ENCODE measurements at regions not wholly inside any gene's neighbourhood (a gene's known extent, or its start where the extent isn't known, plus 50 kb on each side); places are given as distances from the start of the nearest gene placed in this dataset.

DNA sequence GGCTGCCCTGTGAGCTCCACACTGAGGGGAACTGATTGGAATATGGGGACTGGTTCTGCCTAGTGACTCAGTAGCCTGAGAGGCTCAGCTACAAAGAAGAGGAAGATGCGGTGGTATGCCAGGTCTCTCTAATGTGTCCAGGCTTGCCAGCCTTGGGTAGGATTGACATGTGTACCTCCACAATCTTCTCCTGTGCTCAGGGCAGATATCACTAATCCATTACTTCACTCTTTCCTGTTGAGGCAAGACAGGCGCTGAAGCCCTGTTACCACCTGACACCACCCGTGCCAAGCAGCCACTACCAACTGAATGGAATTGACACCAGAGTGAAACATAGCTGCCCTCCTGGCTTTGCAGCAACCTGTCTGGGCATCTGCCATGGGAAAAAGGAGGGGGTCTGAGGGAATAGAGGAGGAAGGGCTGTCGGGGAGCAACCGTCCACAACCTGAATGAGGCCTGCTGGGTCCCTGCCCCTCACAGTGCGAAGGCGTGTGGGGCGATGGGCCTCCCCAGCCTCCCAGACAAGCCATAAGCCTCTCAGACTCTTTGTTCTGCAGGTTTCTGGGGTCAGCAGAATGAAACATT lies 114.7 kb upstream of the CXCL14 start:
- TF ChIP-seq, protein P1, sequence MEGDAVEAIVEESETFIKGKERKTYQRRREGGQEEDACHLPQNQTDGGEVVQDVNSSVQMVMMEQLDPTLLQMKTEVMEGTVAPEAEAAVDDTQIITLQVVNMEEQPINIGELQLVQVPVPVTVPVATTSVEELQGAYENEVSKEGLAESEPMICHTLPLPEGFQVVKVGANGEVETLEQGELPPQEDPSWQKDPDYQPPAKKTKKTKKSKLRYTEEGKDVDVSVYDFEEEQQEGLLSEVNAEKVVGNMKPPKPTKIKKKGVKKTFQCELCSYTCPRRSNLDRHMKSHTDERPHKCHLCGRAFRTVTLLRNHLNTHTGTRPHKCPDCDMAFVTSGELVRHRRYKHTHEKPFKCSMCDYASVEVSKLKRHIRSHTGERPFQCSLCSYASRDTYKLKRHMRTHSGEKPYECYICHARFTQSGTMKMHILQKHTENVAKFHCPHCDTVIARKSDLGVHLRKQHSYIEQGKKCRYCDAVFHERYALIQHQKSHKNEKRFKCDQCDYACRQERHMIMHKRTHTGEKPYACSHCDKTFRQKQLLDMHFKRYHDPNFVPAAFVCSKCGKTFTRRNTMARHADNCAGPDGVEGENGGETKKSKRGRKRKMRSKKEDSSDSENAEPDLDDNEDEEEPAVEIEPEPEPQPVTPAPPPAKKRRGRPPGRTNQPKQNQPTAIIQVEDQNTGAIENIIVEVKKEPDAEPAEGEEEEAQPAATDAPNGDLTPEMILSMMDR (IDR thresholded peaks at IDR 0.05) = no peak
- Histone ChIP-seq H3K27me3 (no peaks in the 10 kb centered on the region), H3K36me3 (no peaks in the 10 kb centered on the region), H3K9me3 (no peaks in the 10 kb centered on the region), H3K4me3 (no peak overlapping the region), H3K4me1 (no peaks in the 10 kb centered on the region), H3K9ac (ENCODE audit: low read depth in 2 of 2, low read length in 2 of 2) (no peak overlapping the region), H3K27ac (no peak overlapping the region)
- no peak for DNase-seq
- intact Hi-C loops (cut with DNase I) = no loop called here

DNA sequence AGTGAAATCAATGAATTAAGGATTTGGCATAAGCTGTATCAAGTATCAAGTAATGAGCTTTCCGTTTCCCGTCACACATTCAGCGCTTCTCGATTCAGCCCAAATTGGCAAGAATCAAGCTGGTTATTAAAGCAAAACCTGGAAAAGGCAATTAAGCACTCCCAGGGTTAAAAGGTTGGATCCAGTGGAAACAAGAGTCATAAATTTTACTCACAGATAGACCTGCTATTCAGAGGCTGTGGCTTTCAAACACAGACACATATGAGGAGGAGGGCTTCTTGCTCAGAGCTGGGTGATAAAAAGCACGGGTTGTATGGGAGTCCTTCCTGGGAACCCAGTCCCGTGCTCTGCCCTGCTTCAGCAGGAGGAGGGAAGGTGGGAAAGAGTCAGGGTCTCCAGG lies 112.3 kb upstream of the CXCL14 start:
- no peak for DNase-seq
- Histone ChIP-seq H3K27ac (no peak overlapping the region), H3K4me1 (no peaks in the 10 kb centered on the region), H3K4me3 (no peak overlapping the region), H3K9ac (ENCODE audit: low read depth in 2 of 2, low read length in 2 of 2) (no peak overlapping the region), H3K9me3 (no peaks in the 10 kb centered on the region), H3K36me3 (no peaks in the 10 kb centered on the region), H3K27me3 (no peaks in the 10 kb centered on the region)
- intact Hi-C loops (cut with DNase I) = no loop called here
- TF ChIP-seq, protein P1 (IDR thresholded peaks at IDR 0.05) = no peak

- DNase-seq = no peak
- H3K9me3 ChIP-seq = no peaks in the 10 kb centered on the region
- TF ChIP-seq, protein P1 (IDR thresholded peaks at IDR 0.05) = no peak
- H3K4me1 ChIP-seq = no peaks in the 10 kb centered on the region
- no peaks in the 10 kb centered on the region for H3K27me3 ChIP-seq
- intact Hi-C loops (cut with DNase I) = no loop called here
- no peak overlapping the region for H3K9ac ChIP-seq (ENCODE audit: low read depth in 2 of 2, low read length in 2 of 2)
- H3K27ac ChIP-seq = no peak overlapping the region
- no peaks in the 10 kb centered on the region for H3K36me3 ChIP-seq
- H3K4me3 ChIP-seq = no peak overlapping the region
Measured at GRCh38 chr5:135690466-135690865, 111.7 kb upstream of the CXCL14 start.

DNA sequence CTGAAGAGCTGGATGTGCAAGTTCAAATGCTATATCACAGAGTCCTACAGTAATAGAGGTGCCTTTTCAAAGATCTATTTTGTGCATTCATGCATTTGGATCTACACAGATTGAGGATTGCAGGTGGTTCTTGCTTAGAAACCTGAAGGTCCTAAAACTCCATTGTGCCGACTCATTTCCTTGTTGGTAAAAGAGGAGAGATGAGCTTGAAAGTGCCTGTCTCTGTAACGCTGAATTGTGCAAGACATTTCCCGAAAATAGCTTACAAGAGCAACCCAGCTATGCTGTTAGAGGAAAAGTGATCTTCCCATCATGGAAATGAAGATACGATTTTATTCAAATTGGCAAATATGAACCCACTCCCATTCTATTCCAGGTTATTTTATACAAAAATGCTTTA lies 110.7 kb upstream of the CXCL14 start:
- TF ChIP-seq, protein P1 (IDR thresholded peaks at IDR 0.05) = no peak
- Histone ChIP-seq H3K36me3 (no peaks in the 10 kb centered on the region), H3K9ac (ENCODE audit: low read depth in 2 of 2, low read length in 2 of 2) (no peak overlapping the region), H3K4me3 (no peak overlapping the region), H3K27me3 (no peaks in the 10 kb centered on the region), H3K4me1 (no peaks in the 10 kb centered on the region), H3K9me3 (no peaks in the 10 kb centered on the region), H3K27ac (no peak overlapping the region)
- DNase-seq = no peak
- intact Hi-C loops (cut with DNase I) = no loop called here

GRCh38 chr5:135688385-135688784 lies 109.6 kb upstream of the CXCL14 start:
- TF ChIP-seq, protein P1 (IDR thresholded peaks at IDR 0.05) = no peak
- Histone ChIP-seq H3K27me3 (no peaks in the 10 kb centered on the region), H3K9ac (ENCODE audit: low read depth in 2 of 2, low read length in 2 of 2) (no peak overlapping the region), H3K4me3 (no peak overlapping the region), H3K9me3 (no peaks in the 10 kb centered on the region), H3K27ac (no peak overlapping the region), H3K36me3 (no peaks in the 10 kb centered on the region), H3K4me1 (no peaks in the 10 kb centered on the region)
- intact Hi-C loops (cut with DNase I) = no loop called here
- DNase-seq = no peak

Measured in colonic mucosa (tissue), 4 donors.